HL-60 (cell line): ENCODE measurements at regions not wholly inside any gene's neighbourhood (a gene's known extent, or its start where the extent isn't known, plus 50 kb on each side); places are given as distances from the start of the nearest gene placed in this dataset.

Experiments
- POLR2AphosphoS5 ChIP-seq: IDR thresholded peaks from 2 replicates; pipeline ENCODE4 v1.6.1; 2012; ENCODE audit warnings: low read depth
- TF ChIP-seq, protein P1 (sequence below): IDR thresholded peaks from one replicate; pipeline ENCODE4 v1.5.1; 2011; ENCODE audit warnings: low read length, control low read depth, inconsistent platforms; ENCODE audit not compliant: insufficient read depth

DNA sequence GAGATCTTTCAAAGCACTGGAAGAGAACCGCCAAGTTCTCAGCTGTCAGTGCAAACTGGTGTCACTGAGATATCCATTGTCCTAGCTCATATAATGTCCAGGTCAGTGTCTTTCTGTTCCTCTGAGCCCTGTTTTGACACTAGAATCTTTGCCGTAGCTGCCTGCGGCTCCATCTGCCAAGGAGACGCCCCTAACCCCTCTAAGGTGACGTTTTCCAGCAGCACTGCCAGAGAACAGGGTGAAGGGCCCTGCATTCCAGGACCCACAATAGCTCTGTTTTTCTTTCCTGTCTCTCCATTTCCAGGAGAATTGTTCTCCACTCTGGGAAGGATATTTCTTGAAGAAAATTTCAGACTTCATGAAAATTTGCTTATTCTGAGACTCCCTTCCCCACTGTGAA lies 181.7 kb upstream of the SLC39A10 start:
- TF ChIP-seq POLR2AphosphoS5 = no peak
- TF ChIP-seq, protein P1, sequence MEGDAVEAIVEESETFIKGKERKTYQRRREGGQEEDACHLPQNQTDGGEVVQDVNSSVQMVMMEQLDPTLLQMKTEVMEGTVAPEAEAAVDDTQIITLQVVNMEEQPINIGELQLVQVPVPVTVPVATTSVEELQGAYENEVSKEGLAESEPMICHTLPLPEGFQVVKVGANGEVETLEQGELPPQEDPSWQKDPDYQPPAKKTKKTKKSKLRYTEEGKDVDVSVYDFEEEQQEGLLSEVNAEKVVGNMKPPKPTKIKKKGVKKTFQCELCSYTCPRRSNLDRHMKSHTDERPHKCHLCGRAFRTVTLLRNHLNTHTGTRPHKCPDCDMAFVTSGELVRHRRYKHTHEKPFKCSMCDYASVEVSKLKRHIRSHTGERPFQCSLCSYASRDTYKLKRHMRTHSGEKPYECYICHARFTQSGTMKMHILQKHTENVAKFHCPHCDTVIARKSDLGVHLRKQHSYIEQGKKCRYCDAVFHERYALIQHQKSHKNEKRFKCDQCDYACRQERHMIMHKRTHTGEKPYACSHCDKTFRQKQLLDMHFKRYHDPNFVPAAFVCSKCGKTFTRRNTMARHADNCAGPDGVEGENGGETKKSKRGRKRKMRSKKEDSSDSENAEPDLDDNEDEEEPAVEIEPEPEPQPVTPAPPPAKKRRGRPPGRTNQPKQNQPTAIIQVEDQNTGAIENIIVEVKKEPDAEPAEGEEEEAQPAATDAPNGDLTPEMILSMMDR = no peak
